Stimulated activated CD4-positive, alpha-beta T cell treated with anti-CD3 and anti-CD28 coated beads, Interleukin-4, amount 100 ng/mL, for 4 hours (primary cell): ENCODE measurements at regions not wholly inside any gene's neighbourhood (a gene's known extent, or its start where the extent isn't known, plus 50 kb on each side); places are given as distances from the start of the nearest gene placed in this dataset.

Experiments used
- DNase-seq, 2 experiments: peaks; one replicate each; pipeline ENCODE4 v3.0.0-alpha.2; 2020

GRCh38 chr17:17398188-17398942 lies 78.4 kb upstream of the MED9 start:
- no peak for DNase-seq

- DNase-seq: no peak
Measured at GRCh38 chr17:17398943-17399926, 77.6 kb upstream of the MED9 start.

DNA sequence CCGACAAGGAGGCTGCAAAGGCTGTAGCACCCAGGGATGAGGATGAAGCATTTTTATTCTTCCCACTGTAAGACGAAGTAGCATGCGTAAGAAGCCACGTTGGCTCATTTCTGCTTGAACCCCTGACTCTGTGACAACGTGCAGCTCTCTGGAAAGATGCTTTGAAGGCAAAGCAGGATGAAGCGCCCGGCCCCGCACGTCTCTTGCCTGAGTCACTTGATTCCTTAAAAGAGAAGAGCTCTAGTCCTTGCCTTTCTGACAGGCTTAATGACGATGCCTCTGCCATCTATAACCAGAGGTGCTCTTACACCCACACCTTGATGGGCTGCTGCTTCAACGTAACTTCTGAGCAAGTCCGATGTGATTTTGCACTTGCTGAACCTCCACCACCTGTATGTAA lies 76.7 kb upstream of the MED9 start:
- no peak for DNase-seq

DNA sequence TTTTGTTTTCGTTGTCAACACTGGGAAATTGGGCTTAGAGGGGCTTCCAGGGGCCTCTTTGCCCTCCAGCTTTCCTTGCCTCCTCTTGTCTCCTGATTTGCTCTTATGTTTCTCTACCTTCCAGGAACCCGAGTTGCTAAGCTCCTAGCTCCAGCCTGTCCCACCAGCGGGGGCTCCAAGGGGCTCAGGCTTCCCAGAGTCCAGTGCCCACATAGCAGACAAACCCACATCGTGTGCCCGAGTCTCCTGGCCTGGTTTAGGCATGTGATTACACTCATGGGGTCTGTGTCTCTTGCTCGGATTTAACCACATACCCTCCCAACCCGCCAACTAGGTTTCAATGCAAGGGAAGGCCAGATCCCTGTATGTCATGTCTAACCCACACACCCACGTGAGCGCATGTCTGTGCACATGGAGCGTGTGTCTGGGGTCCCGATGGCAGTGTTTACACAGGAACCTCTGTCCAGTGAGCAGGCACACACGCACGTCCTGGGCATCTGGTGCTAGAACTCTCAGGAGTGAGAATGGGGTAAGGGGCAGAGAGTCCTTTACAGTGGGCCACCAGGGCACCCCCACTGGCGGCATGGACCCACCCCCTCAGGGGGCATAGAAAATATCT lies 76.1 kb upstream of the MED9 start:
- DNase-seq: no peak

GRCh38 chr17:17401271-17401781 lies 75.5 kb upstream of the MED9 start:
- no peak for DNase-seq

DNA sequence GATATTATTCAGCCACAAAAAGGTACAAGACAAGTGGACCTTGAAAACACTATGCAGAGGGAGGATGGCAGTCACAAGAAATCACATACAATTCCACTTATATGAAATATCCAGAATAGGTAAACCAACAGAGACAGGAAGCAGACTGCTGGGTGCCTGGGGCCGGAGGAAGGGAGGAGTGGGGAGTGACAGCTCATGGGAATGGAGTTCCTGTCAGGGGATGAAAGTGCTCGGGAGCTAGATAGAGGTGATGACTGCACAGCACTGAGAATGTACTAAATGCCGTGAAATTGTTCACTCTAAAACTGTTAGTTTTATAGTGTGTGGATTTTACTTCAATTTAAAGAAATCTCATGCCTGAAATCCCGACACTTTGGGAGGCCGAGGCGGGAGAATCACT lies 74.2 kb upstream of the MED9 start:
- no peak for DNase-seq

GRCh38 chr17:17403065-17403464 lies 73.7 kb upstream of the MED9 start:
- no peak for DNase-seq

DNA sequence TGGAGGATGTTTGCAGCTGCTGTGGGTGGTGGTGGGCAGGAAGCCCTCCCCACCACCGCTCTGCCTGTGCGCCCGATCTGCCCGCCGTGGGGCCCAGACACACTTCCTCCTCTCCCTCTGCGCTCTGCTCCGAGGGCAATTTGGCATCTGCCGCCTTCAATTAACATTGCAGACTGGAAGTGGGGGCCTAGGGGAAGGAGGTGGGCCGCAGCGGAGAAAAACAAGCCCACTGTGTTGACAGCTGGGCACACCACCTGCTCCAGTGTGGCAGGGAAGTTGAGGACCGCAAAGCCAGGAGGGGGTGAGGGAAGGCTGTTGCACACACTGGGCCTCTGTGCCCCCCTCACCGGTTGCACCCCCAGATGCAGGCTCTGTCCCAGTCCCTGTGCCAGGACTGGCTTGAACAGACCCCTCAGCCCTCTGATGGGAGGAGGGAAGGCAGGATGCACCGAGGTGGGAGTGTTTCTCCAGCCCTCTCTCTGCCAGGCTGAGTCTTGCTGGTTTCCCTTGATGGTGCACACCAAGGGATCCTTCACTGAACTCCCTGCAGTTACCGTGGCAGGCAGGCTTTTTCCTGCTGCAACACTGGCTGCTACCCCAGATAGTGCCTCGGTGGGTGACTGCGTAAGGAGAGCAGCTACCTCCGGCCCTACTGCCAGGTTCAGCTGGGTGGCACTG lies 72.8 kb upstream of the MED9 start:
- peak; percentile 30 to 36 for DNase-seq

DNA sequence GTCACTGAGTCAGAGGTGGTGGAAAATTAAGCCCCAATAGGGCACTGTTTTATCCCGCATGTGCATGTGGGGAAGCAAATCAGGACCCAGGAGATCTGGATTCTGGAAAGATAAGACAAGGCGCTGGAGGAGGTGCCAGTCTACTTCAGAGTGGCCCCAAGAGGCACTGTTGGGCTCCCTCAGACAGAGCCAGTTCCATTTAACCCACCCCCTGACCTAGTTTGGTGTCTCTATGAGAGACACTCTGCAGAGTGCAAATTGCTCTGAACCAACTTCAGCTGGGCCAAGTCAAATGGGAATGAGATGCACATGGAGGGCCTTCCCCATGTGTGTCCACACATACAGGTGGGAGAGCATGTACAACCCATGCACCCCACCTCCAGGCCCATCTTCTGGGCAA lies 71.1 kb upstream of the MED9 start:
- DNase-seq: no peak

DNA sequence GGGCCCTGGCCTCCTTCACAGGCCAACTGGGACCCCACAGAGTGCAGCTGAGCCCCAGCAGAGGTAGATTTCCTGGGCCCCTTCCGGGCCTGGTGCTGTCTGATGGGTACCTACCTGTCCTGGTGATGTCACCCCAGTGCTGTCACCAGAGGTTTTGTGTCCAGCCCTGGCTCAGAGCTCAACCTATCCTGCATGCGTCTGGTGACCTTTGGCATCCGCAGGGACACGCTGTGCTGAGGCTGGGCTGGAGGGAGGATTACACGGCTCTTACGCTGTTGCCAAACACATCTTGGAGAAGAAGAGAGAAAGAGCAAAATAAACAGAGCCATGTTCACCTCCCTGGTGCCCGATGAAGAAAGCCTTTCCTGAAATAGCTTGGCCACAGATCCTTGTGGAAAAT lies 70.6 kb upstream of the MED9 start:
- no peak for DNase-seq

DNA sequence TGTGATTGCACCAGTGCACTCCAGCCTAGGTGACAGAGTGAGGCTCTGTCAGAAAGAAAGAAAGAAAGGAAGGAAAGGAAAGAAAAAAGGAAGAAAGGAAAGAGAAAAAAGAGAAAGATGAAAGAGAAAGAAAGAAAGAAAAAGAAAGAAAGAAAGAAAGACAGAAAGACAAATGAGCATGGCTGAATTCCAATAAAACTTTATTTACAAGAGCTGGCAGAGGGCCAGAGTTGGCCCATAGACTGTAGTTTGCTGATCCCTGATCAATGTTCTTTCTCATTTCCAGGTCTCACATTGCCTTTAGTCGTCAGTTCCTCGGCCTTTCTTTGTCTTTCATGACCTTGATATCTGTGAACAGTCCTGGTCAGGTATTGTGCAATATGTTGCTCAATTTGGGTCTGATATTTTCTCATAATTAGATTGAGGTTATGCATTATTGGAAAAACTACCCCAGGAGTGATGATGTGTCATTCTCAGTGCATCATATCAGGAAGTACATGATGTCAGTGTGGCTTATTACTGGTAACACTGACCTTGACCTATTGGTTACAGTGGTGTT lies 68.5 kb upstream of the MED9 start:
- DNase-seq: no peak

- no peak for DNase-seq
Measured at GRCh38 chr17:17410357-17410756, 66.4 kb upstream of the MED9 start.

DNA sequence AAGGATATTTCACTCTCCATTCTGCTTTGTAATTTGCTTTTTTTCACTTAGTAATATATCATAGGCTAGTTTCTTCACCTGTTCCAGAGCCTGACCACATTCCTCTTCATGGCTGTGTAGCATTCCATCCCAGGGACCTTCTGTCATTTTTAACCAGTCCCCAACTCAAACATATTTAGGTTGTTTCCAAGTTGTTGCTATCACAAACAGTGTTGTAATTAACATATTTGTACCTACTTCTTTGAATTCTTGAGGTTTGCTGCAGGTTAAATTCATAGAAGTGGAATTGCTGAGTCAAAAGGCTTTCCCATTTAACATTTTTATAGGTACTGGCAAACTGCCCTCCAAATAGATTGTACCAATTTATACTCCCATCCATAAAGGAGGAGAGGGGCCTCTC lies 65.1 kb upstream of the MED9 start:
- no peak for DNase-seq

DNA sequence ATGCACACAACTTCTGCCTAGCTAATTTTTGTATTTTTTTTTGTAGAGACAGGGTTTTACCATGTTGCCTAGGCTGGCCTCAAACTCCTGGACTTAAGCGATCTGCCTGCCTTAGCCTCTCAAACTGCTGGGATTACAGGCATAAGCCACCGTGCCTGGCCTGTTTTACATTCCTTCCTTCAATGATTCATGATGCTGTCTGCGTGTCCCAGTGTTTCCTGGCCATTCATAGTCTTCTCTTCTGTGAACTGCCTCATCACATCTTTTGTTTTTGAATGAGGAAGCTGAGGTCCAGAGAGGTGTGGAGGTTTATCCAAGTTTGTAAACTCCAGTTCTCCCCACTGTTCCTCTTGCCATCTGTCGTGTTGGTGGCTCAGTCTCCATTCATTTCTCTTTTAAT lies 64.5 kb upstream of the MED9 start:
- no peak for DNase-seq

- DNase-seq: no peak
Measured at GRCh38 chr17:17413215-17413792, 63.5 kb upstream of the MED9 start.

DNA sequence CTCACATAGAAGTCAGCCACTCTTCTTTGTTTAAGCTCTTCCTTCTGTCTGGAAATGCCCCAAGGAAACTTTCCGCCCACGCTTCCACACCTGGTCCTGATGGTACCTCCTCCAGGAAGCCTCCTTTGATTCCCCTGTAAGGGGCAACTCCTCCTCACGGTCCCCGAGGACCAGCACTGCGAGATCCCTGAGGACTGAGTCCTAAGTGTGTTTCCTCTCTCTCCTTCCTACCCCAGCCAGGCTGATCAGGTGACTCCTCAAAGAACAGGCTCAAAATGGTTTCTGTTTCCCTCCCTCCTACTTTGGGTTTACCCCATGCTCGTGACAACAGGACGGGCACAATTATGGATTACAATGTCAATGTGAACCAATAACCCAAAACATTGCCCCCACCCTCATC lies 63.0 kb upstream of the MED9 start:
- no peak for DNase-seq

GRCh38 chr17:17414341-17414805 lies 62.4 kb upstream of the MED9 start:
- DNase-seq: no peak

GRCh38 chr17:17415006-17415405 lies 61.8 kb upstream of the MED9 start:
- DNase-seq: no peak

DNA sequence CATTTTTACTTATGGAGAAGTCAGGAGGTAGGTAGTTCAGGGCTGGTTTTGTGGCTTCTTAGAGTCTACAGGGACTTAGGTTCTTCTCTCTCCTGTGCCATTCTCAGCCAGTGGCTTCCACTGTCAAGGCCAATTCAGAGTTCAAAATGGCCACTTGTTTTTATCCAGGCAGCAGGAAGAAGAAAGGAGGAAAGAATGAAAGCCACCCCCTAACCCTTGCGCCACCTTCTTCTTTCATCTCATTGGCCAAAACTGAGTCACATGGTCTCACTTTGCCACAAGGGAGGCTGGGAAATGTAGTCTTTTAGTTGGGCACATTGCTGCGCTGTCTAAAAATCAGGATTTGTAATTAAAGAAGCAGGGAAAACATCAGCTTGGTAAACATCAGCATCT lies 60.8 kb upstream of the MED9 start:
- DNase-seq: no peak

DNA sequence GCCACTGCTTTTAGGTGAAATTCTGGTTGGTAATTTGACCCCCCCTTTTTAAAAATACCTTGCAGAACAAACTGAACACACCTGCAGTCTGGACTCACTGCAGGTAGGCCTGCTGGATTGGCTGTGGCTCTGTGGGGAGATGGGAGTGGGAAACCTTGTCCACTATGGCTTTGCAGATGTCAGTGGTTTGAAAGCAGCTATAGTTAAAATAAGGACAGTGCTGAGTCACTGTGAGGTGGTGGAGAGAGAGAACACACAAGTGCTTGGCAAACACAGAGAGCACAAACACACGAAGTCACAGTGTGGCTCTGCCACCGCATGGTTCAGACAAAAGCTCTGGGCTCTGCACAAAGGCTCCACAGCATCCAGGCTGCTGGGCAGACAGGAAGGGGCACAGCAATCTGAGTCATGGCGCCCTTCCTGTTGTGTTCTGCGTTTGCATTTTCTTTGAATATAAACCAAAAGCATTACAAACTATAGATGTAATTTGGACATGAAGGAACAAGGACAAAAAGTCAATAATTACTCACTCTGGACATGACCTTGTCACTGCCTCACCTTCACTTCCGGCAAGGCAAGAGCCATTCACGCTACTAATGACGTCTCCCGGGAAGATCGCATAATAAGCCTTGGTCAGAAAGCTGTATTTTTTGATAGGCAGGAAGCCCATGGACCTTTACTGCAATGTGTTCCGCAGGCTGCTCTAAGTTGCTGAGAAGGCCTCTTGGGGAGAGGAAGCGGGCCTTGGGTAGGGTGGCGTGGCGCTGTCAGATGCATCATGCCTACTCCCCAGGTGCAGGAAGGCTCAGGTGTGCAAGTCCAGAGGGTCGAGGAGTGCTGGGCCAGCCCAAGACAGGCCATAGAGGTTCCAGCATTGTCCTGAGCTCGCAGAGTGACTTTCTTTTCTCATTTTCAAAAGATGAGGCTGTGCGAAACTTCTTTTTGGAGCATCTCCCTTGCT lies 60.1 kb upstream of the MED9 start:
- DNase-seq: peak in 1 of 2 experiments; percentile 4

- no peak for DNase-seq
Measured at GRCh38 chr17:17417718-17418181, 59.0 kb upstream of the MED9 start.
